NK-92 treated with Interleukin-12 subunit alpha and Interleukin-12 subunit beta, amount 100 ng/mL, for 24 hours (cell line): ENCODE measurements at regions not wholly inside any gene's neighbourhood (a gene's known extent, or its start where the extent isn't known, plus 50 kb on each side); places are given as distances from the start of the nearest gene placed in this dataset.
A peak's percentile ranks its signal among the peaks of the same experiment; 100 is the strongest.

Experiments used
- DNase-seq: peaks from one replicate; lab custom pipeline; 2025; lab: John Stamatoyannopoulos, UW

- DNase-seq = no peak
Measured at GRCh38 chr1:61627365-61627764, 97.6 kb downstream of the TM2D1 start.

- DNase-seq = no peak
Measured at GRCh38 chr1:61626816-61627215, 98.1 kb downstream of the TM2D1 start.

GRCh38 chr1:61623852-61624251 is 101.1 kb downstream of the TM2D1 start:
- DNase-seq = no peak

GRCh38 chr1:61620536-61620935 is 104.4 kb downstream of the TM2D1 start:
- DNase-seq = no peak

- DNase-seq = no peak
Measured at GRCh38 chr1:61618755-61619154, 106.2 kb downstream of the TM2D1 start.

GRCh38 chr1:61618193-61618592 is 106.7 kb downstream of the TM2D1 start:
- no peak for DNase-seq

- DNase-seq = no peak
Measured at GRCh38 chr1:61616830-61617229, 108.1 kb downstream of the TM2D1 start.

GRCh38 chr1:61612602-61613001 is 112.3 kb downstream of the TM2D1 start:
- DNase-seq = no peak

- DNase-seq = no peak
Measured at GRCh38 chr1:61609040-61609439, 115.9 kb downstream of the TM2D1 start.

GRCh38 chr1:61607448-61607847 is 117.5 kb downstream of the TM2D1 start:
- no peak for DNase-seq

- no peak for DNase-seq
Measured at GRCh38 chr1:61606448-61607312, 118.3 kb downstream of the TM2D1 start.

GRCh38 chr1:61605607-61606321 is 119.2 kb downstream of the TM2D1 start:
- DNase-seq = no peak

GRCh38 chr1:61604684-61605083 is 120.3 kb downstream of the TM2D1 start:
- DNase-seq = no peak

- no peak for DNase-seq
Measured at GRCh38 chr1:61604261-61604660, 120.7 kb downstream of the TM2D1 start.

GRCh38 chr1:61602663-61603062 is 122.3 kb downstream of the TM2D1 start:
- no peak for DNase-seq

- DNase-seq = no peak
Measured at GRCh38 chr1:61597601-61598000, 127.3 kb downstream of the TM2D1 start.

- no peak for DNase-seq
Measured at GRCh38 chr1:61593331-61593730, 131.6 kb downstream of the TM2D1 start.

GRCh38 chr1:61591351-61591750 is 133.6 kb downstream of the TM2D1 start:
- DNase-seq = no peak

GRCh38 chr1:61588736-61589672 is 135.9 kb downstream of the TM2D1 start:
- DNase-seq = peak; percentile 58

GRCh38 chr1:61585714-61586113 is 139.2 kb downstream of the TM2D1 start:
- no peak for DNase-seq

- no peak for DNase-seq
Measured at GRCh38 chr1:61583703-61584102, 141.2 kb downstream of the TM2D1 start.

GRCh38 chr1:61581251-61581650 is 143.7 kb downstream of the TM2D1 start:
- no peak for DNase-seq
